ENCODE measurements at regions not wholly inside any gene's neighbourhood (a gene's known extent, or its start where the extent isn't known, plus 50 kb on each side); places are given as distances from the start of the nearest gene placed in this dataset.

GRCh38 chr11:103668859-103669258 lies 367.6 kb upstream of the DDI1 start:
- no peak for DNase-seq

- DNase-seq: no peak
Measured at GRCh38 chr11:103671143-103671651, 365.2 kb upstream of the DDI1 start.

- DNase-seq: no peak
Measured at GRCh38 chr11:103673773-103674172, 362.7 kb upstream of the DDI1 start.

GRCh38 chr11:103676413-103676812 lies 360.0 kb upstream of the DDI1 start:
- no peak for DNase-seq

- no peak for DNase-seq
Measured at GRCh38 chr11:103680826-103681225, 355.6 kb upstream of the DDI1 start.

- no peak for DNase-seq
Measured at GRCh38 chr11:103681855-103682254, 354.6 kb upstream of the DDI1 start.

- peak; percentile 18 to 21 for DNase-seq
Measured at GRCh38 chr11:103682318-103683184, 353.9 kb upstream of the DDI1 start.

- DNase-seq: no peak
Measured at GRCh38 chr11:103683576-103683975, 352.9 kb upstream of the DDI1 start.

- no peak for DNase-seq
Measured at GRCh38 chr11:103688924-103689323, 347.5 kb upstream of the DDI1 start.

- no peak for DNase-seq
Measured at GRCh38 chr11:103690356-103690755, 346.1 kb upstream of the DDI1 start.

GRCh38 chr11:103696123-103696522 lies 340.3 kb upstream of the DDI1 start:
- DNase-seq: no peak

GRCh38 chr11:103699216-103699615 lies 337.2 kb upstream of the DDI1 start:
- DNase-seq: no peak

- DNase-seq: no peak
Measured at GRCh38 chr11:103699656-103700055, 336.8 kb upstream of the DDI1 start.

- no peak for DNase-seq
Measured at GRCh38 chr11:103700622-103701021, 335.8 kb upstream of the DDI1 start.

- DNase-seq: no peak
Measured at GRCh38 chr11:103703437-103703836, 333.0 kb upstream of the DDI1 start.

GRCh38 chr11:103703954-103704353 lies 332.5 kb upstream of the DDI1 start:
- no peak for DNase-seq

GRCh38 chr11:103705642-103706041 lies 330.8 kb upstream of the DDI1 start:
- no peak for DNase-seq

GRCh38 chr11:103709371-103709770 lies 327.1 kb upstream of the DDI1 start:
- no peak for DNase-seq

GRCh38 chr11:103714246-103714645 lies 322.2 kb upstream of the DDI1 start:
- no peak for DNase-seq

- no peak for DNase-seq
Measured at GRCh38 chr11:103716363-103716762, 320.1 kb upstream of the DDI1 start.

- DNase-seq: no peak
Measured at GRCh38 chr11:103727262-103727661, 309.2 kb upstream of the DDI1 start.

- no peak for DNase-seq
Measured at GRCh38 chr11:103729617-103730016, 306.8 kb upstream of the DDI1 start.

GRCh38 chr11:103730131-103730940 lies 306.1 kb upstream of the DDI1 start:
- no peak for DNase-seq

- no peak for DNase-seq
Measured at GRCh38 chr11:103731670-103732069, 304.8 kb upstream of the DDI1 start.
